HUES64 (cell line): ENCODE measurements at regions not wholly inside any gene's neighbourhood (a gene's known extent, or its start where the extent isn't known, plus 50 kb on each side); places are given as distances from the start of the nearest gene placed in this dataset.
"Not testable (repeated sequence)": the region's sequence is repeated elsewhere in the genome, so short reads cannot be mapped to it uniquely, and the experiment has no call there.

Experiments used
- H3K27ac ChIP-seq: 2 replicates; pipeline ENCODE4 v1.7.0; 2013; ENCODE audit warnings: low read depth, low read length, inconsistent platforms
- H3K27me3 ChIP-seq: 2 replicates; pipeline ENCODE4 v1.6.1; 2013; ENCODE audit warnings: mild to moderate bottlenecking, low read length; ENCODE audit not compliant: insufficient read depth
- H3K36me3 ChIP-seq: 2 replicates; pipeline ENCODE4 v1.6.1; 2013; ENCODE audit warnings: mild to moderate bottlenecking, low read length; ENCODE audit not compliant: insufficient read depth
- H3K4me1 ChIP-seq: 2 replicates; pipeline ENCODE4 v1.6.1; 2013; ENCODE audit warnings: mild to moderate bottlenecking, low read length, moderate library complexity; ENCODE audit not compliant: insufficient read depth
- H3K4me3 ChIP-seq: 2 replicates; pipeline ENCODE4 v1.5.1; 2013; ENCODE audit warnings: mild to moderate bottlenecking, low read length, moderate library complexity
- H3K9ac ChIP-seq: 2 replicates; pipeline ENCODE4 v1.6.1; 2013; ENCODE audit warnings: mild to moderate bottlenecking, low read depth, low read length
- H3K9me3 ChIP-seq: 2 replicates; pipeline ENCODE4 v1.6.1; 2013; ENCODE audit warnings: low read depth, low read length; ENCODE audit not compliant: insufficient read depth
- WGBS: fragments of 150-250, 120-280 bp; methylation state at CpG from one replicate; pipeline ENCODE4 v1.1.7; 2013; ENCODE audit warnings: missing lambda C conversion rate; 5-methylcytosine and 5-hydroxymethylcytosine counted together

DNA sequence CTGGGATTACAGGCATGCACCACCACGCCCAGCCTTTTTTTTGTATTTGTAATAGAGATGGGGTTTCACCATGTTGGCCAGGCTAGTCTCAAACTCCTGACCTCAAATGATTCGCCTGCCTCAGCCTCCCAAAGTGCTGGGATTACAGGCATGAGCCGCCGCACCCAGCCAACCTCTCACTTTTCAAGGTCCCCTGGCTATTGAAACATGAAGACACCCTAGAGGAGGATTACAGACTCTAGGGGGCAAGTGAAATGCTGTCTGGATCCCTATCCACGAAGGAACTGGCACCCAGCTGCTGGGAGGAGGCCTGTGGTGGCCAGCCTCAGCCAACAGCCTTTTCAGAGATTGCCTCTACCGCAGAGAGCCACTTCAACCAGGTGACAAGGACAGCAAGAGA is 76.4 kb upstream of the UBE2E1 start:
- 83% methylated on average over 6 of the region's 6 CpGs for whole genome bisulfite sequencing
- not testable (repeated sequence) for H3K9me3 ChIP-seq, H3K4me1 ChIP-seq, H3K36me3 ChIP-seq, H3K9ac ChIP-seq, H3K27ac ChIP-seq, H3K27me3 ChIP-seq, H3K4me3 ChIP-seq

DNA sequence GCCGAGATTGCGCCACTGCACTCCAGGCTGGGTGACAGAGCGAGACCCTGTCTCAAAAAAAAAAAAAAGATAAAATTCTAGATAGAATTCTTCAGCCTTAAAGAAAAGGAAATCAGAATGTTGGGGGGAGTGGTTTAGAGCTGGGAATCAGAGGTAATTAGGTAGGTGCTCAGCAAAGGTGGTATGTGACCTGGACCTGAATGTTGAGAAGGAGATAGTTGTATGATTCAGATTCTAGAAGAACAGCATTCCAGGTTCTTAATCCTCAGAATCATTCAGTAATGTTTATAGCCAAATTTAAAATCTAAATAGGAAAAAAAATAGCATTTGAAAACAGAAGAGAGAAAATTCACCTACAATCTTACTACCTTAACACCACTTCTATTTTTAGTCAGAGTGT is 71.3 kb upstream of the UBE2E1 start:
- H3K27ac ChIP-seq, result no peak overlapping the region
- no peak overlapping the region for H3K9ac ChIP-seq
- peaks cover 26% of the 10 kb centered on the region for H3K4me1 ChIP-seq
- WGBS, result 88% methylated on average over 2 of the region's 3 CpGs
- no peak overlapping the region for H3K4me3 ChIP-seq
- no peaks in the 10 kb centered on the region for H3K27me3 ChIP-seq
- H3K9me3 ChIP-seq, result no peaks in the 10 kb centered on the region
- no peaks in the 10 kb centered on the region for H3K36me3 ChIP-seq

DNA sequence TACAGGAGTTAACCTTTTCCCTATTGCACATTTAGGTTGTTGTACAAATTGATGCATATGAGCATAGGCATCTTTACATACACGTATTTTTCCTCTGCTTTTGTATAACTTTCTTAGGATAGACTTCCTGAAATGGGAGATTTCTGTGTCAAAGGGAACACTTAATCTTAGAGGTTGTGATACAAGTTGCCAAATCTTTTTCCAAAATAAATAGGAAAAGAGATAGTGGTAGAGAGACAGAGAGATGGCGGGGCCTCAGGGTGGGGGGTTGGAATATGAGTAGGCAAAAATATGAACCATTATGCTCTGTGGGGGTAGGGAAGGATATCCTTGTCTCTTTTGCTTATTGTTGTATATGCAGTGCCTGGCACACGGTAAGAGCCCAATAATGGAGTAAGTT is 70.7 kb upstream of the UBE2E1 start:
- no peaks in the 10 kb centered on the region for H3K9me3 ChIP-seq
- no peaks in the 10 kb centered on the region for H3K27me3 ChIP-seq
- H3K36me3 ChIP-seq, result no peaks in the 10 kb centered on the region
- H3K4me1 ChIP-seq, result peaks cover 32% of the 10 kb centered on the region
- WGBS, result 87% methylated on average over 2 of the region's 3 CpGs
- no peak overlapping the region for H3K27ac ChIP-seq
- no peak overlapping the region for H3K9ac ChIP-seq
- no peak overlapping the region for H3K4me3 ChIP-seq

- WGBS, result 66% methylated on average over 7 of the region's 8 CpGs
- Histone ChIP-seq H3K9me3 (no peaks in the 10 kb centered on the region), H3K4me1 (peaks cover 38% of the 10 kb centered on the region), H3K4me3 (no peak overlapping the region), H3K27ac (no peak overlapping the region), H3K36me3 (no peaks in the 10 kb centered on the region), H3K9ac (no peak overlapping the region), H3K27me3 (no peaks in the 10 kb centered on the region; the same call in 1 of the 2 replicates)
These were observed 70.0 kb upstream of the UBE2E1 start for GRCh38 chr3:23735535-23736326.

DNA sequence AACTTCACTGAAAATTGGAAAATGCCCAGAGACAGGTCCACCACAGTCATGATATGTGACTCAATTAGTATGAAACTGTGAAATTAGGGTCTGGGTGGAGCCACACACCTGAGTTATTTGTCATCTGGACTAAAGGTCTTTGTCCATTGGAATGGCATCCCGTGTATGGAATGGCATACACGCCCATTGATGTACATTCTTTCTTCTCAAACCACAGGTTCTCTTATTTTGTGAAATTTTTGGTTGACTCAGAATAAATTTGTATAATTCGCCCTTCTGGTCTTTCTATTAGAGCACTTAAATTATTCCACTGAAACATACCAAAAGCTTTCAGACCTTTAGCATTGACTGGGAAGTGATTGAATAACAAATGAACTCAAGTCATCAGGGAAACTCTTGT is 66.8 kb upstream of the UBE2E1 start:
- 0 out of 2 replicates have a peak overlapping the region, but pooled peaks have one; percentile 29 for H3K9ac ChIP-seq
- H3K27ac ChIP-seq, result peak overlapping the region; percentile 29; the same call in 1 of the 2 replicates
- H3K27me3 ChIP-seq, result peaks cover 31% of the 10 kb centered on the region
- peaks cover 63% of the 10 kb centered on the region for H3K4me1 ChIP-seq
- H3K9me3 ChIP-seq, result no peaks in the 10 kb centered on the region
- WGBS, result 89% methylated on average over 1 of the region's 3 CpGs
- H3K36me3 ChIP-seq, result no peaks in the 10 kb centered on the region
- H3K4me3 ChIP-seq, result no peak overlapping the region

GRCh38 chr3:23739536-23739935 is 66.2 kb upstream of the UBE2E1 start:
- Histone ChIP-seq H3K9me3 (no peaks in the 10 kb centered on the region), H3K9ac (peak overlapping the region; percentile 29; the same call in 1 of the 2 replicates), H3K27me3 (peaks cover 37% of the 10 kb centered on the region), H3K36me3 (no peaks in the 10 kb centered on the region), H3K4me1 (peaks cover 68% of the 10 kb centered on the region), H3K4me3 (no peak overlapping the region), H3K27ac (peak overlapping the region; percentile 29; the same call in 1 of the 2 replicates)
- 50% methylated on average over 1 of the region's 1 CpG for WGBS

GRCh38 chr3:23740517-23740965 is 65.2 kb upstream of the UBE2E1 start:
- Histone ChIP-seq H3K36me3 (no peaks in the 10 kb centered on the region), H3K4me3 (no peak overlapping the region), H3K4me1 (peaks cover 62% of the 10 kb centered on the region), H3K9ac (no peak overlapping the region), H3K9me3 (no peaks in the 10 kb centered on the region), H3K27me3 (peaks cover 45% of the 10 kb centered on the region), H3K27ac (no peak overlapping the region)
- WGBS, result 66% methylated on average over 2 of the region's 2 CpGs

GRCh38 chr3:23741036-23741706 is 64.6 kb upstream of the UBE2E1 start:
- Histone ChIP-seq H3K9ac (no peak overlapping the region), H3K36me3 (no peaks in the 10 kb centered on the region), H3K4me3 (no peak overlapping the region), H3K27me3 (peaks cover 47% of the 10 kb centered on the region), H3K9me3 (no peaks in the 10 kb centered on the region), H3K4me1 (peaks cover 62% of the 10 kb centered on the region), H3K27ac (no peak overlapping the region)
- 74% methylated on average over 7 of the region's 7 CpGs for WGBS

DNA sequence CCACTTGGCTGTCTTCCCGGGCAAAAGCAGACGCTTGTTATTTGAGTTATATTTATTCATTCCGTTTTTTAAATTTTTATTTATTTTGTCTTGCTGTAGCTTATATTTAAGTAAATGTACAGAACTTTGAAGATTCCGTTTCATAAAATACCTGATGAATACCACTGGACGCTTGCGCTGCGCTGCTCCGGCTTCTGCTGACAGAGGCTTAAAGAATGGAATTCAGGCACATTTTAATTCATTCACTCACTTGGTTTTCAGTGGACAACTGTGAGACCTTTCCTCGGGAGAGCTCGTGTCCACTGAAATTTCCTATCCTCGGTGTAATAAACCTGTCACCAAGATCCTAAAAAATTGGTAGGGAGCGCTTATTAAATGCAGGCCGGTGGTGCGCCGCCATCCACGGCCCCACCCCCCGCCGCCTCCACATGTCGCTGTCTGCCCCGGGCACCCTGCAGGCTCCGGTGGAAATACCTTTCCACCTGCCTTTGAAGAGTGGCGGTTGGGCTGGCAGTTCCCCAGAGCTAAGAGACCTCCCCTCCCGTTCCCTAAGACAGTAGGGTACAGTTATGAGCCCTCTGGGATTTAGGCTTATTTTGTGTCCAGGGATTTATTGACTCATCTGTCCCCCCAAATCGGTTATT is 62.5 kb upstream of the UBE2E1 start:
- H3K9me3 ChIP-seq, result no peaks in the 10 kb centered on the region
- no peaks in the 10 kb centered on the region for H3K36me3 ChIP-seq
- no peak overlapping the region for H3K9ac ChIP-seq
- WGBS, result 15% methylated on average over 21 of the region's 24 CpGs
- peaks cover 47% of the 10 kb centered on the region for H3K27me3 ChIP-seq
- H3K4me3 ChIP-seq, result peak overlapping the region; percentile 33
- H3K4me1 ChIP-seq, result peaks cover 70% of the 10 kb centered on the region
- no peak overlapping the region for H3K27ac ChIP-seq

- Histone ChIP-seq H3K4me1 (peaks cover 65% of the 10 kb centered on the region), H3K9ac (no peak overlapping the region), H3K36me3 (no peaks in the 10 kb centered on the region), H3K9me3 (no peaks in the 10 kb centered on the region), H3K27ac (no peak overlapping the region), H3K4me3 (peak overlapping the region; percentile 9; the same call in 1 of the 2 replicates), H3K27me3 (peaks cover 41% of the 10 kb centered on the region)
- WGBS, result 8% methylated on average over 7 of the region's 7 CpGs
These were observed 59.3 kb upstream of the UBE2E1 start for GRCh38 chr3:23746441-23746840.

- Histone ChIP-seq H3K36me3 (no peaks in the 10 kb centered on the region), H3K27me3 (peaks cover 27% of the 10 kb centered on the region), H3K9ac (no peak overlapping the region), H3K27ac (no peak overlapping the region), H3K4me1 (peaks cover 61% of the 10 kb centered on the region), H3K4me3 (no peak overlapping the region), H3K9me3 (no peaks in the 10 kb centered on the region)
- WGBS, result 86% methylated on average over 1 of the region's 2 CpGs
These were observed 57.9 kb upstream of the UBE2E1 start for GRCh38 chr3:23747841-23748240.
